ENCODE measurements at regions not wholly inside any gene's neighbourhood (a gene's known extent, or its start where the extent isn't known, plus 50 kb on each side); places are given as distances from the start of the nearest gene placed in this dataset.

DNA sequence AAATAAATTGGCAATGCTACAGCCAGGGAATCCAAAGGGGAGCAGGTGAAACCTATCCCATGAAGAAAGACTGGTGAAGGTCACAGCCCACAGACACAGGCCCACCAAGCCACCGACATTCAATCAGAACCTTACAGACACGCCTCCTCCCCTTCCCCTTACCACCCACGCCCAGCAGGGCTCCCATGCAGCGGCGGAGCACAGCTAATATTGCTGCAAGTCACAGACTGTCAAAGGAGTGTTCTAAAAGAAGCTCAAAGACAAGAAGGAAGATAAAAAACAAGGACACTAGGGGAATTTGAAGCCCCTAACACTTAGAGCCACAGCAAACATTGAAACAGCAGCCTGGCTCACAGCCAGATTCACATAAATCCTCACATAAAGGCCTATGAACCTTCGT, 91.2 kb downstream of the MED10 start:
- TF ChIP-seq, protein P1, sequence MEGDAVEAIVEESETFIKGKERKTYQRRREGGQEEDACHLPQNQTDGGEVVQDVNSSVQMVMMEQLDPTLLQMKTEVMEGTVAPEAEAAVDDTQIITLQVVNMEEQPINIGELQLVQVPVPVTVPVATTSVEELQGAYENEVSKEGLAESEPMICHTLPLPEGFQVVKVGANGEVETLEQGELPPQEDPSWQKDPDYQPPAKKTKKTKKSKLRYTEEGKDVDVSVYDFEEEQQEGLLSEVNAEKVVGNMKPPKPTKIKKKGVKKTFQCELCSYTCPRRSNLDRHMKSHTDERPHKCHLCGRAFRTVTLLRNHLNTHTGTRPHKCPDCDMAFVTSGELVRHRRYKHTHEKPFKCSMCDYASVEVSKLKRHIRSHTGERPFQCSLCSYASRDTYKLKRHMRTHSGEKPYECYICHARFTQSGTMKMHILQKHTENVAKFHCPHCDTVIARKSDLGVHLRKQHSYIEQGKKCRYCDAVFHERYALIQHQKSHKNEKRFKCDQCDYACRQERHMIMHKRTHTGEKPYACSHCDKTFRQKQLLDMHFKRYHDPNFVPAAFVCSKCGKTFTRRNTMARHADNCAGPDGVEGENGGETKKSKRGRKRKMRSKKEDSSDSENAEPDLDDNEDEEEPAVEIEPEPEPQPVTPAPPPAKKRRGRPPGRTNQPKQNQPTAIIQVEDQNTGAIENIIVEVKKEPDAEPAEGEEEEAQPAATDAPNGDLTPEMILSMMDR (IDR thresholded peaks at IDR 0.05): no peak
- TF ChIP-seq POLR2A (IDR thresholded peaks at IDR 0.05): no peak

Measured in adrenal gland (tissue), 5 donors.